GM18870 (cell line): ENCODE measurements at regions not wholly inside any gene's neighbourhood (a gene's known extent, or its start where the extent isn't known, plus 50 kb on each side); places are given as distances from the start of the nearest gene placed in this dataset.

ENCODE experiments used
- ATAC-seq: cut with Tn5 transposase; IDR thresholded peaks from one replicate; pipeline ENCODE4 v1.9.1; 2021; ENCODE audit warnings: moderate library complexity; ENCODE audit not compliant: unreplicated experiment

- ATAC-seq, result no peak
Measured at GRCh38 chr2:13572466-13572865, 855.7 kb downstream of the TRIB2 start.

GRCh38 chr2:13574831-13575230 lies 858.1 kb downstream of the TRIB2 start:
- no peak for ATAC-seq

GRCh38 chr2:13576406-13577036 lies 859.8 kb downstream of the TRIB2 start:
- ATAC-seq, result no peak

- no peak for ATAC-seq
Measured at GRCh38 chr2:13578547-13578946, 861.8 kb downstream of the TRIB2 start.

GRCh38 chr2:13581471-13581870 lies 864.7 kb downstream of the TRIB2 start:
- no peak for ATAC-seq

- ATAC-seq, result no peak
Measured at GRCh38 chr2:13583609-13584008, 866.9 kb downstream of the TRIB2 start.

GRCh38 chr2:13584020-13584419 lies 867.3 kb downstream of the TRIB2 start:
- no peak for ATAC-seq

GRCh38 chr2:13585732-13586131 lies 869.0 kb downstream of the TRIB2 start:
- no peak for ATAC-seq

- ATAC-seq, result no peak
Measured at GRCh38 chr2:13596233-13596632, 879.5 kb downstream of the TRIB2 start.

- ATAC-seq, result no peak
Measured at GRCh38 chr2:13597176-13597575, 880.4 kb downstream of the TRIB2 start.

- ATAC-seq, result no peak
Measured at GRCh38 chr2:13601506-13601905, 884.8 kb downstream of the TRIB2 start.

- ATAC-seq, result no peak
Measured at GRCh38 chr2:13604951-13605661, 888.4 kb downstream of the TRIB2 start.

- ATAC-seq, result peak; percentile 81
Measured at GRCh38 chr2:13607139-13607538, 890.4 kb downstream of the TRIB2 start.

GRCh38 chr2:13611939-13612338 lies 895.2 kb downstream of the TRIB2 start:
- no peak for ATAC-seq

- no peak for ATAC-seq
Measured at GRCh38 chr2:13616059-13616458, 899.3 kb downstream of the TRIB2 start.

- no peak for ATAC-seq
Measured at GRCh38 chr2:13616616-13617015, 899.9 kb downstream of the TRIB2 start.

- ATAC-seq, result no peak
Measured at GRCh38 chr2:13628122-13628521, 911.4 kb downstream of the TRIB2 start.

GRCh38 chr2:13638181-13638580 lies 921.4 kb downstream of the TRIB2 start:
- no peak for ATAC-seq

GRCh38 chr2:13649918-13650317 lies 933.2 kb downstream of the TRIB2 start:
- no peak for ATAC-seq

- ATAC-seq, result no peak
Measured at GRCh38 chr2:13650586-13651180, 933.9 kb downstream of the TRIB2 start.

- peak; percentile 78 for ATAC-seq
Measured at GRCh38 chr2:13651684-13652131, 935.0 kb downstream of the TRIB2 start.
